Hematopoietic multipotent progenitor cell treated with erythropoietin and hydrocortisone succinate and interleukin-3 and kit ligand, for 6 days (in vitro differentiated cells): ENCODE measurements at regions not wholly inside any gene's neighbourhood (a gene's known extent, or its start where the extent isn't known, plus 50 kb on each side); places are given as distances from the start of the nearest gene placed in this dataset.
"Not testable (repeated sequence)": the region's sequence is repeated elsewhere in the genome, so short reads cannot be mapped to it uniquely, and the experiment has no call there.

Source experiments
- DNase-seq: peaks from one replicate; pipeline ENCODE4 v3.0.0-alpha.2; 2015

- DNase-seq = no peak
These were observed 222.3 kb downstream of the NKX6-1 start for GRCh38 chr4:84276752-84277151.

- DNase-seq = no peak
These were observed 229.5 kb downstream of the NKX6-1 start for GRCh38 chr4:84269536-84270044.

GRCh38 chr4:84264652-84265051 lies 234.4 kb downstream of the NKX6-1 start:
- DNase-seq = no peak

GRCh38 chr4:84263415-84263814 lies 235.7 kb downstream of the NKX6-1 start:
- no peak for DNase-seq

GRCh38 chr4:84260495-84260894 lies 238.6 kb downstream of the NKX6-1 start:
- no peak for DNase-seq

- DNase-seq = peak; percentile 48
These were observed 239.9 kb downstream of the NKX6-1 start for GRCh38 chr4:84258905-84259830.

GRCh38 chr4:84254537-84254936 lies 244.6 kb downstream of the NKX6-1 start:
- DNase-seq = no peak

- DNase-seq = no peak
These were observed 249.6 kb downstream of the NKX6-1 start for GRCh38 chr4:84249521-84249920.

- not testable (repeated sequence) for DNase-seq
These were observed 254.1 kb downstream of the NKX6-1 start for GRCh38 chr4:84245042-84245441.

- not testable (repeated sequence) for DNase-seq
These were observed 254.7 kb downstream of the NKX6-1 start for GRCh38 chr4:84244346-84244801.

- no peak for DNase-seq
These were observed 255.4 kb downstream of the NKX6-1 start for GRCh38 chr4:84243685-84244084.

GRCh38 chr4:84239278-84239845 lies 259.7 kb downstream of the NKX6-1 start:
- no peak for DNase-seq

GRCh38 chr4:84238247-84239090 lies 260.6 kb downstream of the NKX6-1 start:
- no peak for DNase-seq

GRCh38 chr4:84237008-84237407 lies 262.1 kb downstream of the NKX6-1 start:
- DNase-seq = no peak

GRCh38 chr4:84235126-84235944 lies 263.8 kb downstream of the NKX6-1 start:
- DNase-seq = no peak

- no peak for DNase-seq
These were observed 266.6 kb downstream of the NKX6-1 start for GRCh38 chr4:84232309-84233095.

- no peak for DNase-seq
These were observed 267.5 kb downstream of the NKX6-1 start for GRCh38 chr4:84231539-84232055.

- DNase-seq = no peak
These were observed 274.6 kb downstream of the NKX6-1 start for GRCh38 chr4:84224522-84224921.

- DNase-seq = no peak
These were observed 277.4 kb downstream of the NKX6-1 start for GRCh38 chr4:84221704-84222103.

- DNase-seq = no peak
These were observed 278.1 kb downstream of the NKX6-1 start for GRCh38 chr4:84220990-84221389.

GRCh38 chr4:84219656-84220055 lies 279.4 kb downstream of the NKX6-1 start:
- DNase-seq = no peak
